Endothelial cell of umbilical vein (primary cell): ENCODE measurements at regions not wholly inside any gene's neighbourhood (a gene's known extent, or its start where the extent isn't known, plus 50 kb on each side); places are given as distances from the start of the nearest gene placed in this dataset.

ENCODE experiments used
- BruUV-seq: library from RNA; stranded (reverse); fragments of 400-500 nt; replicated peaks from 2 replicates; lab custom pipeline; 2021; lab: Mats Ljungman, UMichigan
- CTCF ChIA-PET: fragments of 300-600, 350-600 bp; sonication (Branson Sonifier 250); formaldehyde crosslinking; loops from one replicate; lab custom pipeline; 2021; ENCODE audit warnings: antibody characterized with exemption, inconsistent platforms; lab: Charles Lee
- POLR2A ChIA-PET: fragments of 300-600, 350-600 bp; sonication (Branson Sonifier 250); formaldehyde crosslinking; loops from one replicate; lab custom pipeline; 2021; ENCODE audit warnings: antibody characterized with exemption, inconsistent platforms; lab: Charles Lee
- DNase-seq: peaks from one replicate; pipeline ENCODE4 v3.0.0-alpha.2; 2011; ENCODE audit warnings: low read depth, low spot score
- FAIRE-seq: peaks from 2 replicates; lab custom pipeline; 2011; peaks lifted over from hg19 to GRCh38; lab: Jason Lieb, UNC
- H2AFZ ChIP-seq: 2 replicates; pipeline ENCODE4 v1.6.0; 2012; ENCODE audit warnings: low read depth, low read length, control low read depth, inconsistent platforms
- H3K27ac ChIP-seq: 2 replicates; pipeline ENCODE4 v1.5.1; 2011; ENCODE audit warnings: low read depth, mild to moderate bottlenecking, control low read depth, low read length, moderate library complexity; ENCODE audit not compliant: insufficient read depth
- H3K27me3 ChIP-seq, 2 experiments: 2 replicates each; pipeline versions ENCODE4 v1.6.0 to v1.6.1; 2011; ENCODE audit warnings: low read length in 2 of 2, mixed read lengths in 1 of 2; ENCODE audit not compliant: control insufficient read depth in 2 of 2, insufficient read depth in 2 of 2
- H3K36me3 ChIP-seq, 2 experiments: 2 replicates in 1 of 2; 3 replicates in 1 of 2; pipeline ENCODE4 v1.5.1; 2011; ENCODE audit warnings: low read length in 2 of 2, mild to moderate bottlenecking in 1 of 2, moderate library complexity in 1 of 2; ENCODE audit not compliant: control insufficient read depth in 2 of 2, insufficient read depth in 2 of 2; ENCODE audit errors: extremely low read depth in 1 of 2
- H3K4me1 ChIP-seq: 3 replicates; pipeline ENCODE4 v1.5.1; 2011; ENCODE audit warnings: mild to moderate bottlenecking, low read length; ENCODE audit not compliant: control insufficient read depth, insufficient read depth; ENCODE audit errors: extremely low read depth
- H3K4me2 ChIP-seq: 2 replicates; pipeline ENCODE4 v1.6.1; 2011; ENCODE audit warnings: low read length, control low read depth, mixed read lengths; ENCODE audit not compliant: insufficient read depth
- H3K4me3 ChIP-seq, 3 experiments: fragments of 200-600 bp in 1 of 3; sonication (generic), shearing (Covaris generic) in 1 of 3; replicated peaks in 1 of 3; 2 replicates each; pipeline ENCODE4 v1.5.1; 2011 to 2016; ENCODE audit warnings: control low read depth in 3 of 3, low read length in 3 of 3, mild to moderate bottlenecking in 2 of 3, inconsistent platforms in 1 of 3, low read depth in 1 of 3, moderate library complexity in 1 of 3; ENCODE audit not compliant: insufficient read depth in 1 of 3
- H3K79me2 ChIP-seq: 2 replicates; pipeline ENCODE4 v1.6.0; 2012; ENCODE audit warnings: low read length, inconsistent platforms; ENCODE audit not compliant: control insufficient read depth, insufficient read depth
- H3K9ac ChIP-seq: replicated peaks from 2 replicates; pipeline ENCODE3; 2011; ENCODE audit warnings: low read length, control low read depth; ENCODE audit not compliant: insufficient read depth; ENCODE audit errors: extremely low read depth
- H3K9me1 ChIP-seq: replicated peaks from 3 replicates; pipeline ENCODE4 v1.6.0; 2011; ENCODE audit warnings: mild to moderate bottlenecking, low read length; ENCODE audit not compliant: control insufficient read depth, insufficient read depth; ENCODE audit errors: extremely low read depth
- H3K9me3 ChIP-seq: replicated peaks from 2 replicates; pipeline ENCODE4 v1.5.1; 2012; ENCODE audit warnings: low read length, inconsistent platforms; ENCODE audit not compliant: control insufficient read depth, insufficient read depth
- H4K20me1 ChIP-seq: replicated peaks from 2 replicates; pipeline ENCODE3; 2011; ENCODE audit warnings: mild to moderate bottlenecking, low read length; ENCODE audit not compliant: control insufficient read depth, insufficient read depth; ENCODE audit errors: extremely low read depth
- CTCF ChIP-seq, 2 donors: IDR thresholded peaks; 1 replicate in 1 of 2; 2 replicates in 1 of 2; pipeline ENCODE4 v1.5.1; 2011; ENCODE audit warnings: low read length in 2 of 2, mild to moderate bottlenecking in 2 of 2, moderate library complexity in 2 of 2, control low read depth in 1 of 2, inconsistent platforms in 1 of 2, low read depth in 1 of 2; ENCODE audit not compliant: insufficient read depth in 1 of 2; ENCODE audit errors: extremely low read depth in 1 of 2
- EZH2 ChIP-seq: IDR thresholded peaks from 2 replicates; pipeline ENCODE4 v1.6.1; 2012; ENCODE audit warnings: borderline replicate concordance, low read depth, mild to moderate bottlenecking, moderate library complexity, low read length, inconsistent platforms; ENCODE audit not compliant: severe bottlenecking
- FOS ChIP-seq: IDR thresholded peaks from 2 replicates; pipeline ENCODE4 v1.6.1; 2011; ENCODE audit warnings: mild to moderate bottlenecking, low read length, moderate library complexity, borderline replicate concordance; ENCODE audit not compliant: insufficient read depth
- GATA2 ChIP-seq: IDR thresholded peaks from 2 replicates; pipeline ENCODE4 v1.7.0; 2011; ENCODE audit warnings: low read depth, mild to moderate bottlenecking, moderate library complexity, mixed read lengths, low read length; ENCODE audit not compliant: insufficient read length, insufficient read depth
- JUN ChIP-seq: IDR thresholded peaks from 2 replicates; pipeline ENCODE4 v1.6.1; 2011; ENCODE audit warnings: borderline replicate concordance, low read depth; ENCODE audit not compliant: insufficient read length, insufficient read depth
- MYC ChIP-seq: IDR thresholded peaks from one replicate; pipeline ENCODE4 v1.6.1; 2011; ENCODE audit warnings: mild to moderate bottlenecking, low read depth, low read length
- POLR2A ChIP-seq: IDR thresholded peaks from 2 replicates; pipeline ENCODE4 v1.6.1; 2012; ENCODE audit warnings: low read depth, mild to moderate bottlenecking, control low read depth, low read length
- POLR2AphosphoS5 ChIP-seq: IDR thresholded peaks from 2 replicates; pipeline ENCODE4 v1.6.1; 2012; ENCODE audit warnings: low read depth, mild to moderate bottlenecking, control low read depth, low read length, moderate library complexity; ENCODE audit not compliant: insufficient read depth
- dilution Hi-C: fragments of 300-500 bp; cut with MboI; formaldehyde crosslinking; loops from one replicate; pipeline ENCODE4 v1.15.0; 2019; ENCODE audit warnings: low sequenced_read_pairs; ENCODE audit not compliant: extremely low pct_ligation_motif_present
- intact Hi-C: fragments of 100-400 bp; cut with micrococcal nuclease; formaldehyde crosslinking; loops from one replicate; pipeline ENCODE4 v1.10.0; 2022
- TF ChIP-seq, protein P1 (sequence below): IDR thresholded peaks from 2 replicates; pipeline ENCODE4 v1.6.1; 2011; ENCODE audit not compliant: insufficient read depth, insufficient read length

- Histone ChIP-seq H3K4me3 (no peak overlapping the region), H3K4me2 (no peak overlapping the region), H3K27me3 (peaks cover 2 to 5% of the 10 kb centered on the region in 2 experiments), H2AFZ (no peak overlapping the region), H3K4me1 (no peaks in the 10 kb centered on the region), H3K79me2 (no peaks in the 10 kb centered on the region), H3K36me3 (no peaks in the 10 kb centered on the region), H3K9me3 (no peaks in the 10 kb centered on the region), H4K20me1 (no peaks in the 10 kb centered on the region), H3K27ac (no peak overlapping the region), H3K9ac (no peak overlapping the region), H3K9me1 (no peaks in the 10 kb centered on the region)
- TF ChIP-seq GATA2, result no peak
- TF ChIP-seq JUN, result no peak
- no peak for DNase-seq
- CTCF ChIA-PET, result interaction anchor here (1.3 kb wide), 1 partner anchor 23 kb away, joined by 4 read pairs; no protein-coding TSS in a partner anchor
- dilution Hi-C loops (no loop called here), intact Hi-C loops (no loop called here)
- POLR2A ChIA-PET, result no interaction called here
- FAIRE-seq, result no peak
- no TSS peak for BruUV-seq
Observed at GRCh38 chr1:175865041-175865766, 121.8 kb upstream of the TNR start.

GRCh38 chr1:175864625-175865024 lies 121.2 kb upstream of the TNR start:
- Histone ChIP-seq H3K27me3 (peaks cover 2 to 5% of the 10 kb centered on the region in 2 experiments), H3K4me3 (no peak overlapping the region), H3K36me3 (no peaks in the 10 kb centered on the region), H3K9me1 (no peaks in the 10 kb centered on the region), H3K79me2 (no peaks in the 10 kb centered on the region), H3K4me2 (no peak overlapping the region), H4K20me1 (no peaks in the 10 kb centered on the region), H3K4me1 (no peaks in the 10 kb centered on the region), H2AFZ (no peak overlapping the region), H3K9ac (no peak overlapping the region), H3K9me3 (no peaks in the 10 kb centered on the region), H3K27ac (no peak overlapping the region)
- FAIRE-seq, result no peak
- no peak for DNase-seq
- dilution Hi-C loops (no loop called here), intact Hi-C loops (no loop called here)
- TF ChIP-seq FOS (no peak), MYC (no peak), EZH2 (no peak), POLR2AphosphoS5 (no peak), POLR2A (no peak), GATA2 (no peak), JUN (no peak), CTCF (IDR thresholded peaks at IDR 0.05; ENCODE audit: extremely low read depth in 1 of 2, insufficient read depth in 1 of 2, low read depth in 1 of 2, low read length in 2 of 2) (no peak)
- TF ChIP-seq, protein P1, sequence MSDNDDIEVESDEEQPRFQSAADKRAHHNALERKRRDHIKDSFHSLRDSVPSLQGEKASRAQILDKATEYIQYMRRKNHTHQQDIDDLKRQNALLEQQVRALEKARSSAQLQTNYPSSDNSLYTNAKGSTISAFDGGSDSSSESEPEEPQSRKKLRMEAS, result no peak
- POLR2A ChIA-PET, result no interaction called here
- CTCF ChIA-PET, result interaction anchor here (1.3 kb wide), 1 partner anchor 24 kb away, joined by 4 read pairs; no protein-coding TSS in a partner anchor
- no TSS peak for BruUV-seq
